SK-N-MC (cell line): ENCODE measurements at regions not wholly inside any gene's neighbourhood (a gene's known extent, or its start where the extent isn't known, plus 50 kb on each side); places are given as distances from the start of the nearest gene placed in this dataset.

Source experiments
- EZH2 ChIP-seq: fragments of 200-600 bp; sonication (generic); IDR thresholded peaks from one replicate; pipeline ENCODE4 v1.6.1; 2017; ENCODE audit warnings: antibody characterized with exemption
- FOXP2 ChIP-seq: optimal IDR thresholded peaks from 2 replicates; pipeline ENCODE3; 2011; ENCODE audit warnings: mild to moderate bottlenecking, moderate library complexity; ENCODE audit not compliant: insufficient read depth; ENCODE audit errors: extremely low read length, control extremely low read depth
- POLR2AphosphoS5 ChIP-seq: IDR thresholded peaks from 2 replicates; pipeline ENCODE4 v1.6.1; 2012; ENCODE audit warnings: mild to moderate bottlenecking, low read depth, low read length, borderline replicate concordance

- TF ChIP-seq POLR2AphosphoS5 (no peak), EZH2 (no peak), FOXP2 (no peak)
Measured at GRCh38 chr16:79480056-79480455, 120.5 kb downstream of the MAF start.
